GM18508 (cell line): ENCODE measurements at regions not wholly inside any gene's neighbourhood (a gene's known extent, or its start where the extent isn't known, plus 50 kb on each side); places are given as distances from the start of the nearest gene placed in this dataset.

ENCODE experiments used
- ATAC-seq: cut with Tn5 transposase; IDR thresholded peaks from one replicate; pipeline ENCODE4 v1.9.1; 2021; ENCODE audit warnings: moderate number of reproducible peaks; ENCODE audit not compliant: insufficient read depth, unreplicated experiment

DNA sequence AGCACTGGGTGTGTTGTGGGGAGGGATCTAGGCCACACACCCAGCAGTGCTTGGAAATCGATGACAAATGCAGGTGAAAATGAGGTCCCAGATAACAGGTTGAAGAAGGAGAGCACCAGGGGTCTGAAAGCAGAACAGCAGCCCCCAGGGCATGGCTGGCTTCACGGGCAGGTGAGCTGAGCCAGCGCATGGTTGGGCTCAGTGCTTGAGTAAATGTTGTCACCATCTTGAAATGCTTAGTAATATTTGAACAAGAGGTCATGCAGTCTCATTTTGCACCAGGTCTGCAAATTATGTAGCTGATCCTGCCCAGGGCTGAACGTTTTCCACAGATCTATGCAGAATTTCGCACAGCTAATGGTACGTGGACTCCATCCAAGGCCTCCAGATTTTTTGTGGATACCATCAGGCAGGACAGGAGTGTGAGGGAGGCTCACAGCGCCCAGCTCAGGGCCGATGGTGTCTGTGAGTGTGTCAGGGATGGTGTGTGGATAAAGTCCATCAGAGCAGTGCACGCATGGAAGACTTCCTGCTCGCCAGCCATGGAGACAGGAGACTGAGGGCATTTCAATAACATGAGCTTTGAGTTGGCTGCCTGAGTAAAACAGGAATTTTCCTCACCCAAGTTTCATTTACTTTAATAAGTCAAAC, 53.1 kb upstream of the SNX9 start:
- ATAC-seq, result no peak

DNA sequence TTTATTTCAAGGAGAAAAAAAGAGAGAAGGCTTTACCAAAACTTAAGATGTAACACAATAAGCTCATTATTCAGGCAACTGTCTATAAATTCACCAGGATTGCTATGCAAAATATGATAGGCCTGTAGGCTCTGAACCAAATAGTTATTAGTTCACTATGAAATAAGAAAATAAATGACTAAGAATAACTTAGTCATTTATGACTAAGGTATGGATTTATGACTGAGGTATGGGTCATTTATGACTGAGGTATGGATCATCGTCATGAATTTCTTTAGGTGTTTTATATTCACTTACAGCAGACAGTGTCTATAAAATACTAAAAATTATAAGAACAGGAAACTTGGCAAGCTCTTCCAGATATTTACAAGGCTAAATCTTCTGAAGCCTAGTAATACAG, 52.1 kb upstream of the SNX9 start:
- no peak for ATAC-seq

DNA sequence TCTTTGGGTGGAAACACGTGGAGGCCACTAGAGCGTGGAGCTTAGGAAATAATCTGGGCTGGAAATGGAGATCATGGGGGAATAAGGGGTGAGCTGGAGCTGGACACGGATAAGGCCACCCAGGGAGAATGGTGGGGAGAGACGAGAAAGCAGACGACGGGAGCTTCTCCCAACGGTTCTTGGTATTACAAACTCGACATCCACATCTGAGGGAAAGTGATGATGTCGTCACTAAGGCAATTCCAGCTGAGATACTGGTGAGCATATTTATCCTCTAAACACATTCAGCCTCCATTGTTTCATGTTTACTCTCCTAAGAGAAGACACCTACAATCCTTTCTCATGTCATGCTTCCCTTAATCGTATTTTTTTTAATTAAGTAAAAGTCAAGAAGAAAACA, 50.2 kb upstream of the SNX9 start:
- no peak for ATAC-seq
